GM19452 (cell line): ENCODE measurements at regions not wholly inside any gene's neighbourhood (a gene's known extent, or its start where the extent isn't known, plus 50 kb on each side); places are given as distances from the start of the nearest gene placed in this dataset.
"Not testable (repeated sequence)": the region's sequence is repeated elsewhere in the genome, so short reads cannot be mapped to it uniquely, and the experiment has no call there.

ENCODE experiments used
- ATAC-seq: cut with Tn5 transposase; IDR thresholded peaks from one replicate; pipeline ENCODE4 v1.9.1; 2021; ENCODE audit not compliant: unreplicated experiment

DNA sequence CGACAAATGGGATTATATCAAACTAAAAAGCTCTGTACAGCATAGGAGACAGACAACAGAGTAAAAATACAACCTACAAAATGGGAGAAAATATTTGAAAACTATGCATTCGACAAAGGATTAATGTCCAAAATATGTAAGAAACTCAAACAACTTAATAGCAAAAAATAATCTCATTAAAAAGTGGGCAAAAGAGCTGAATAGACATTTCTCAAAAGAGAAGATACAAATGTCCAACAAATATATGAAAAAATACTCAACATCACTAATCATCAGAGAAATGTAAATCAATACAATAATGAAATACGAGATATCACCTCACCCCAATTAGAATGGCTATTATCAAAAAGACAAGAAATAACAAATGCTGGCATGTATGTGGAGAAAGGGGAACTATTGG lies 272.9 kb downstream of the KLHL13 start:
- ATAC-seq = no peak

DNA sequence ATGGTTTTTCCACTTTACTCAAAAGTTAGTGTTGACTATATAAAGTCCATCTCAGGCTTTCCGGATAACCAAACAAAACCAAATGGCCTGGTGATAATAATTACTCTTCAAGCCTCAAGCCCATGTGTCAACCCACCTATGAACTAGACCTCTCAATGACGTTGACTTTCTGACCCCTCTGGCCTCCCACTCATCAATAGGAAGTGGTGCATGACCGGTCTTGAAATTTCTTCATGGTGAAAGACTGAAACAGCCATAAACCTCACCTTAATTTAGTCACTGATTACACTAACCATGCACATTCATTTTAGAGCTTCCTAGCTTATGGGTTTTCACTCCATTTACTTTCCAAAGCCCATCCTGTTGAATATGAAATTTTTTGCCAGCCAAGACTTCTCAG lies 276.0 kb downstream of the KLHL13 start:
- no peak for ATAC-seq

DNA sequence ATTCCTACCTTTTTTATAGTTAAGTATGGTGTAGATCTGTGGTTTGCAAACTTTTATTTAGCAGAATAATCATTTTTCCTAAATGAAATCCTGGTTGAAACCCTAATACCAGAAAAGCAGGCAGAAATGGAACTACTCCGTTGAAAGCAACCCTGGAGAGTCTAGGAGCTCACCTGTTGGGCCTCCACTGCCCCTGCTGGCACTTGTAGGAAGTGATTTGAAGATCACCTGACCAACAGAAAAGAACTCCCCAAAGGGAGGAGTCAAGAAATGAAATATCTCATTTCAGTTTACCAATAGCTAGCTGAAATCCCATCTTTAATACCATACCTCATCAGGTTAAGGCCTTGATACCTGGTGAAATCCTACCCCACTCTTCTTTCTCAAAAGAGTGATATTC lies 277.1 kb downstream of the KLHL13 start:
- no peak for ATAC-seq

DNA sequence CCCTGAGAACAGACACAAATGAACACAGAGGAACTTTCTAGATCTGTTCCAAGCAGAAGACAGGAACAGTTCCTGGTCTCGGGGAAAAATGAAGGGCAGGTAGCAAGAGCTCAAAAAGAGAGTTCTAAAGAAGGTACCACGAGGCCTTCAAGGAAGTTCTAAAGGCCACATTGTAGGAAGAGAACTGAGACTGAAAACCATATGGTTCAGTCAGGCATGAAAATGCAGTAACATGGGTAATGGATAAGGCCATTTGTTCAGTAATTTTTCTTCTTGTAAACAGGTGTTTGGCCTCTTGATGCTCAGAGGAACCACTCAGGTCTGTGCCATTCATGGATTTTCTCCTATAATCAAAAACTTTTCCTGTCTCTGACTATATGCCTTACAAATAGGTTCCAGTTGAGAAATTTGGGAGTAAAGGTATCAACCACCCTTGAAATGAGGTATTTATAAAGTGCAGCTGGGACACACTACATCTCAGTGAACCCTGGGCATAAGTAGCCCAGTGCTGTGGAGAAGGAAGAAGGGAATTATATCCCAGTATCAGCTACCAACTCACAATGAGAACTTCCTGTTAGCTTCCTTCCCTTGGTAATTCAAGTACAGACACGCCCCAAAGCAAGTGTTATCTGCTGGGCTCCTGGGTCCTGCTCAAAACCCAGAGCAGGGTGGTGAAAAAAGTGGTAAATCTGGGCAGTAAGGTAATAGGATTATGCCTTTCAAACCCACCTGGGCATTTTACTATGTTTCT lies 277.9 kb downstream of the KLHL13 start:
- no peak for ATAC-seq

DNA sequence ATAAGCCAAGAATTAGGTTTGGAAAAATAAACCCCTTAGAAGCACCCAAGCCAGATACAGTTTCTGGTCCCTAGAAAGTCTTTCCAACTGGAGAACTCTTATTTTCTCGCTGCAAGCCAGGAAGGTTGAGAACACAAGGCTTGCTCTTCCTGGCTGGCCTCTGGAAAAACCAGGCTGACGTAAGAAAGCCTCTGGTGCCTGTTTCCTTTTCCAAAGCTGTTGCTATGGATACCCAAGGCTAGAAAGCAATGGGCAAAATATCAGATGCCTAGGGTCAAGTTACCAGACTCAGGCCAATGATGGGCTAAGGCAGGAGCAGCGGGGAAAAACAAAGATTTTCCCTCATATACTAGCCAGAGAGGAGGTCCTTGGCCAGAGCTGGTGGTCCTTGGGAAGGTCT lies 281.6 kb downstream of the KLHL13 start:
- no peak for ATAC-seq

DNA sequence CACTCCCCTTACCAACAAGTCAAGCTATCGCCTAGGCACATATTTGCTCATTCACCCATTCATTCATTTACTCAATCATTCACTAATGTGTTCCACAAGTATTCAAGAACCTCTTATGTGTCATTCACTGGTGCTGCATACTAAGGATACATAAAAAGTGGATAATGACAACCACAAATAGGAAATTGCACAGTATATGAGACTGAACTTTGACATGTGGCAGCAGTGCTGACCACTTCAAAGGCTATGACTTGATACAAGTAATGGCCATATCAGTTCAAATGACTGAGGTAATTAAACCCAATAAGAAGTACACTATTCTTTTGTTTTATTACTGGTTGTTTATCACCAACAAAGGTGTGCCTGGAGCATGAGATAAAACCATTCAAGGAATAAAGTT lies 282.5 kb downstream of the KLHL13 start:
- ATAC-seq = no peak

DNA sequence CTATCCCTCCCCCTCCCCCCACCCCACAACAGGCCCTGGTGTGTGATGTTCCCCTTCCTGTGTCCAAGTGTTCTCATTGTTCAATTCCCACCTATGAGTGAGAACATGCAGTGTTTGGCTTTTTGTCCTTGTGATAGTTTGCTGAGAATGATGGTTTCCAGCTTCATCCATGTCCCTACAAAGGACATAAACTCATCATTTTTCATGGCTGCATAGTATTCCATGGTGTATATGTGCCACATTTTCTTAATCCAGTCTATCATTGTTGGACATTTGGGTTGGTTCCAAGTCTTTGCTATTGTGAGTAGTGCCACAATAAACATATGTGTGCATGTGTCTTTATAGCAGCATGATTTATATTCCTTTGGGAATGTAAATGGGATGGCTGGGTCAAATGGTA lies 295.1 kb downstream of the KLHL13 start:
- not testable (repeated sequence) for ATAC-seq

DNA sequence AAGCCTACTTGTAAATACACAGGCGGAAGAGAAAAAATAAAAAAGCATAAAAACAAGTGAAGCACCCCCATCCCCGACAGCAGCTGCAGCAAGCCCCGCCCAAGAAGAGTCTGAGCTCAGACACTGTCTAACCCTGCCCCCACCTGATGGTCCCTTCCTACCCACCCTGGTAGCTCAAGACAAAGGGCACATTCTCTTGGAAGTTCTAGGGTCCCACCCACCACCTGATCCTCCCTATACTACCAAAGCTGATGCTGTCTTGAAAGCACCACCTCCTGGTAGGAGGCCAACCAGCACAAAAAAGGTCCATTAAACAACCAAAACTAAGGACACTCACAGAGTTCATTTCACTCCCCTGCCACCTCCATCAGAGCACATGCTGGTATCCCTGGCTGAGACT lies 308.2 kb downstream of the KLHL13 start:
- no peak for ATAC-seq

DNA sequence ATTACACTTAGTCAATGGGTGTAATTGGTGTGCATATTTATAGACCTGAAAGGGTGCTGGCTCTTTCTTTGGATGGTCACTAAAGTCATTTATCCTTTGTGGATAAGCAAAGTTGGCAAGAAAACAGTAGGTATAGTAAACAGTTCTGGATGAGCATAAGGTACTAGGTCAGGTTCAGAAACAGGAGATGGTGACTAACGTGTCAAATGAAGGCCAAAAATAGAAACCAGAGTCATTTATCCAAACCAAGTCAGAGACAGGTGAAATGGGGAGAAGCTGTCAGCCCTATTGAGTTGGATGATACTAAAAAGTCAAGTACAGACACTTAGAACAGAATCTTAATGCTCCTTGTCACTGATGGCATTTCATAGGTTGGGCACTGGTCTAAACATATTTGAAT lies 313.1 kb downstream of the KLHL13 start:
- ATAC-seq = no peak

DNA sequence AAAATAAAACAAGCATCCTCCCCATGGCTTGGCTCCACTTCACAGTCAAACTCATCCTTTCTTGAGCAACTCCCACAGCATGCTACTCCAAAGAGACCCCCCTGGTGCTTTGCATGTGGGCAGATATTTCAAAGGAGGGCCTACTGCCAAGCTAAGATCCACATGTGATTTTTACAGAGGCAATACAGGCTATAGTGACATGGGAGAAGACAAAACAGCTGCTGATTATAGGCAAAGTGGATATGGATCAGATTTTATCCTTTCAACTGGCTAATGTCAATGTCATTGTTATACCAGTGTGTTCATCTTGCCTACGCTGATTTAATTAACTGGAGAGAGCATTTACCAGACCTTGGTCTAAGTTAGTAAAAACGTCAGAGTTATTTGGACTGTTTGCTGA lies 328.3 kb downstream of the KLHL13 start:
- ATAC-seq = no peak

DNA sequence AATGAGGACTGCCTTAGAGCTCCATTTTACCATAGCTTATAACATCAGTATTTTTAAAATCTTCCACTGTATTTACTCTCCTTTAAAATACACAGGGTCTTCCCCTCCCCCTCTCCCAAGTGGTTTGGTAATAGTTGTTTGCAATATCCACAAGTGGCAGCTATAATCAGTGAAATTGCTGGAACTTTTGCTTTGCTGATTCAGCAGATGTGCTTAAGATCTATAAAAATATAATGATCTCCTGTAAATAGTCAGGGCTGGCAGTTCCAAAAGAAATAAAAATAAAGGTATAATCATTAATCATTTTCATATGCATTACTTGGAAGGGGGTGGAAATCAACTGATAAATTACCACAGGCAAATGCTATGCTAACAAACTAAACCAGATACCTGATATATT lies 345.2 kb downstream of the KLHL13 start:
- ATAC-seq = no peak

DNA sequence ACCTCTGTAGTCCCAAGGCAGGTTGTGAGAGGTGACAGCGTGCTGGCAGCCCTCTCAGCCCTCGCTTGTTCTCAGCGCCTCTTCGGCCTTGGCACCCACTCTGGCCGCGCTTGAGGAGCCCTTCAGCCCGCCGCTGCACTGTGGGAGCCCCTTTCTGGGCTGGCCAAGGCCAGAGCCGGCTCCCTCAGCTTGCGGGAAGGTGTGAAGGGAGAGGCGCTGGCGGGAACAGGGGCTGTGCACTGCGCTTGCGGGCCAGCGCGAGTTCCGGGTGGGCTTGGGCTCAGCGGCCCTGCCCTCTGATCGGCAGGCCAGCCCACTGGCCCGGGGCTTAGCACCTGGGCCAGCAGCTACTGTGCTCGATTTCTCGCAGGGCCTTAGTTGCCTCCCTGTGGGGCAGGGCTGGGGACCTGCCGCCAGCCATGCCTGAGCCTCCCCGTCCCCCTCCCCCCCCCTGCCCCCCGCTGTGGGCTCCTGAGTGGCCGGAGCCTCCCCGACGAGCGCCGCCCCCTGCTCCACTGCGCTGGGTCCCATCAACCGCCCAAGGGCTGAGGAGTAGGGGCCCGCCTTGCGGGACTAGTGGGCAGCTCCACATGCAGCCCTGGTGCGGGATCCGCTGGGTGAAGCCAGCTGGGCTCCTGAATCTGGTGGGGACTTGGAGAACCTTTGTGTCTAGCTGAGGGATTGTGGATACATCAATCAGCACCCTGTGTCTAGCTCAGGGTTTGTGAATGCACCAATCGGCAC lies 347.6 kb downstream of the KLHL13 start:
- no peak for ATAC-seq

DNA sequence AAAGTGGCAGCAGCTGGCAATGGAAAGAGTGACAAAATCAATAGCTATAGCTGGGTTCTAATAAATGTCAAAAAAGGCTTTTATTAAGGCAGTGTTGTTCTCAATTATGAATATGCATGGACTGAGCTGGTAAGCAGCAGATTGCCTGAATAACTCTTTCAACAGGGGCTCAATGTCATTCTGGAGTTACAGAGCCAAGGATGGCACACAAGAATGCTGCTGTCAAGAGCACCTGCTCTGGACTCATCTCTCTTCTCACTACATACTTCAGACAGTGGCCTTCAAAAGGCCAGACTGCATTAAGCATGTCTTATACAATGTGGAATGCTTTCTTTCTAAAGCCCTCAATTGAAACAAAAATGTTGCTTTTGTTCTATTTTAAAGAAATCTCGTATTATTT lies 351.4 kb downstream of the KLHL13 start:
- no peak for ATAC-seq

DNA sequence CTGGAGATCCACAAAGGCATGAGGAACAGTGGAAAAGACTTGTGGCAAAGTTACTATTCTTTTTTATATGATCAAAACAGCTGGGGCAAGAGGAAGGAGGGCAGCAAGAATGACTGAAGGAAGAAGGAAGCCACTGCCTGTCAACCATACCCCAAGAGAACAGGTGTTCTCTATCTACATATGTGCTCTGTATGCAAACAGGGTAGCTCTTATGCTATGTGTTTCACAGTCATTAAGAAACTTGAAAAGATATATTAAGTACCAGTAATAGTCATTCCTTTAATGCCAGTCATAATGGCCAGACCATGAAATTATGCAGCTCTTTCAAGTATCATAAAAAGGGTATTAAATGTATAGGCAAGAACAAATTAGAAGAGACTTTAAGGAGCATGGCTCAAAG lies 363.9 kb downstream of the KLHL13 start:
- ATAC-seq = peak; percentile 74

DNA sequence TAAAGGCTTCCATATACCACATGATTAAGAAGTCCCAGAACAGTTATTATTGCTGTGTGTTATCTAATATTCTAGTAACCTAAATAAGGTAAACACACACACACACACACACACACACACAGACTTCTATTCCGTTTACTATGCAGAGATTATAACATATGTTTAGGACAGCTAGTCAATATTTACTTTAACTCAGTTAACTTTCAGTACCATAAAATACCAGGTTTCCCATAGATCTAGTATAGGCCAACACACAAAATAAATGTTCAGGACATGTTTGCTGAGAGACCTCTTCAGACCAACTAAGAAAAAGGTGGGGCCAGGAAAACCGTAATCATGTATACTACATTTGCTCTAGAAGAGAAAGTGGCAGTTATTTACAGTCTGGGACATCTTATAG lies 365.5 kb downstream of the KLHL13 start:
- no peak for ATAC-seq

DNA sequence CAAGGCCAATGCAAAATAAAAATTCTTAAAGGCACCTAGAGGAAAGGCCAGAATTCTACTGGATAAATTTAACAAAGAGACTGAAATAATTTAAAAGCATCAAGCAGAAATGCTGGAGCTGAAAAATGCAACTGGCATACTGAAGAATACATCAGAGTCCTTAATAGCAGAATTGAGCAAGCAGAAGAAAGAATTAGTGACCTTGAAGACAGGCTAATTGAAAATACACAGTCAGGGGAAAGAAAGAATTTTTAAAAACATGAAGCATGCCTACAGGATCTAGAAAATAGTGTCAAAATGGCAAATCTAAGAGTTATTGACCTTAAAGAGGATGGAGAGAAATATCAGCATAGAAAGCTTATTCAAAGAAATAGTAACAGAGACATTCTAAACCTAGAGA lies 371.7 kb downstream of the KLHL13 start:
- no peak for ATAC-seq

DNA sequence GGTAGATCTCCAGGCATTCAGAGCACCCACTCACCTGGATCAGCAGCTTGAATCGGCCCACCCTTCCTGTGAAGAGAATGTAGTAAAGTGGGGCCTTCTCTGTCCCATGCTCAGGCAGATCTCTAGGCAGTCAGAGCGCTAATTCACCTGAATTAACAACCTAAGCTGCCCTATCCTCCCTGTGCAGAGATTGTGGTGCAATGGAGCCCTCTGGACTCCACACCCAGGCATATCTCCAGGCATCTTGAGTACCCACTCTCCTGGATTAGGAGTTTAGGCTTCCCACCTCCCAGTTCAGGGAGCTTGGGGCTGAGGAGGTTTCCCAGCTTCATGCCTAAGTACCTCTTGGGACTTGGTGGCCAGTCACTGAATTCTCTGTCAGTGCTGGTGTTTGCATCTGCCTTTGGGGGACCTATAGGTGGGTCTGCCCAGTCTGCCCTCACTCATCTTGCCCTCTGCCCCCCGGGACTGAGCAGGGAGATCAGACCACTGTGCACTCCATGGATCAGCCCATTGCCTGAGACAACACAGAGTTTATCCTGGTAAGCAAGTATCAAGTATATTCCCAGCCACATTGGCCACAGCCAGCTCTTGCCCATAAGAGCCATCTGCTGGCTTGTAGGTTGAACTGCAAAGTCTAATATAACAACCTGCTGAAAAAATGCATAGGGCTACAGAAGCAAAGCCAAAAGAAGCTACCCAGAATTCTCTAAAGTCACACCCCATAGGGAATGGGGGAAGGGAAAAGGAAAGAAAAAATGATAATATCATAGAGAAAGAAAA lies 372.9 kb downstream of the KLHL13 start:
- no peak for ATAC-seq

DNA sequence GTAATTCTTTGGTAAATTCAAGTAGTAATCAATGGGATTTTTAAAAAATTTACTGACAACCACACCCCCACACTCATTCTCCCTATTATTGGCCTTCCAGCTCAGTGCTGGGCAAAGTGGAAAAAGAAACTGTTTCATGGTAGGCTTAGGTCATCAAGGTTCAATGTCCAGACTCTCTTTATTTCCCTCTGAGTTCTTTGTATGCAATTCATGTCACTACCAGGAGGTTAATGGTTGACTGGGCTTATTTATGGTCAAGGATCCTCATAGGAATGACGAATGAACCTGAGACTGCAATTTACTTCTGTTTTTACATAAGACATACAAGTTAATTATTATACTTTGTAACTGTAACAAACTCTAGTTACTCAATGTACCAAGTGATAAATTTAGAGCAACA lies 403.2 kb downstream of the KLHL13 start:
- no peak for ATAC-seq

DNA sequence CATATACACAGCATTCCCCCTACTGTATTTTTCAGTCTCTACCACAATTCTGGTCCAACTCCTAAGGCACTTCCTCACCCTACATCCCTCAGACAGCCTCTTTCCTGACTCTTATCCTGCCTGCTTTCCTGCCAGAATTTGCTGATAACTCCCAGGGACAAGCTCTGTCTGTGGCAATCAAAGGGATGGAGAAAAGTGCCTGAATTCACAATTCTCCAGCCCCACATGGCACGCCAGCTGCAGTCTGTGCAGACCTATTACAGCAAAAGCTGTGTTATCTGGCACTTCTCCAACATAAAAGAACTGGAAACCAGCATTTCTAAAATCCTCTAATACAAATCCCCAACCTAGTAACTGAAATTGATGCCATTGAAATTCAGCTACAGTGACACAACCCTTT lies 404.8 kb downstream of the KLHL13 start:
- no peak for ATAC-seq

DNA sequence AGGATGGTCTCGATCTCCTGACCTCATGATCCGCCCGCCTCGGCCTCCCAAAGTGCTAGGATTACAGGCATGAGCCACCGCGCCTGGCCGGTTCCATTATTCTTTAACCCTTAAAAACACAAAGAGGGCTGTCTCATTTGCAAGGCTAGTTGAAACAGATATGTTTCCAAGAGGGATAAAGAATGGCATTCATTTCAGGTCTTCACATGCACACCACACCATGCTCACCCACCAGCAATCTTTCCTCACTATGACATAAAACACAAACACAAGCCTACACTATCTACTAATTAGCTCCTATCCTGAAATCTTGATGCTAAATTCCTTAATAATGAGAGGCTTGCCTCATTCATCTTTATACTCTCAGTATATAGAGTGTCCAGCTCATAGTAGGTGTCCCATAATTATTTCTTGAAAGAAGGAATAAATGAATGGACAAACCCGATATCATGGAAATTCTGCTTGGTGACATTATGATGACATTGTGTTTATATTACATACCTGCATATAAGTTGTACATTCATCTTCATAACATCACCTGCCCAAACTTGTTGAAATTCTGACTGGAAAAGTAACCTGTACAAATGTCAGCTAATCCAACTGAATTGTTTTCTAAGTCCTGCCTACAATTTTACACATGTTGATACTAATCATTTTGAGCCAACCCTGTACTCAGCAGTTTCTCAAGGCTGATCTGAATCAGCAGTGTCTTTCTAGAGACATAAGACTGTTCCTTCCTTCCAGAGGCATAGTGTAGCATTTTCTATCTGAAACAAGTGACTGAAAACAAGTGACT lies 408.5 kb downstream of the KLHL13 start:
- ATAC-seq = no peak

DNA sequence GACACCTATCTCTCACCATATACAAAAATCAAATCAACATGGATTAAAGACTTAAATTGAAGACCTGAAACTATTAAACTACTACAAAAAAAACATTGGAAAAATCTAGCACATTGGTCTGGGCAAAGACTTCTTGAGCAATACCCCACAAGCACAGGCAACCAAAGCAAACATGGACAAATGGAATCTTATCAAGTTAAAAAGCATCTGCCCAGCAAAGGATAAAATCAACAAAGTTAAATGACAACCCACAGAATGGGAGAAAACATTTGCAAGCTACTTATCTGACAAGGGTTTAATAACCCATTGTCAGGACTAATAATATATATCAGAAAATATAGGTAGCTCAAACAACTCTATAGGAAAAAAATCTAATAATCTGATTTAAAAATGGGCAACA lies 415.6 kb downstream of the KLHL13 start:
- ATAC-seq = no peak
